Pancreas (tissue), 10 donors: ENCODE measurements at regions not wholly inside any gene's neighbourhood (a gene's known extent, or its start where the extent isn't known, plus 50 kb on each side); places are given as distances from the start of the nearest gene placed in this dataset.
"Not testable (repeated sequence)": the region's sequence is repeated elsewhere in the genome, so short reads cannot be mapped to it uniquely, and the experiment has no call there.

Experiments
- ATAC-seq, 4 donors: fragments of 200-7000 bp; cut with Tn5 transposase; one replicate each; pipeline versions ENCODE4 v1.8.0 to v1.9.1; 2020; ENCODE audit warnings: mild to moderate bottlenecking in 4 of 4, moderate library complexity in 4 of 4
- DNase-seq, 6 donors: peaks; one replicate each; pipeline ENCODE4 v3.0.0-alpha.2; 2020
- FAIRE-seq: peaks from 2 replicates; lab custom pipeline; 2012; peaks lifted over from hg19 to GRCh38; lab: Jason Lieb, UNC
- H3K27ac ChIP-seq, 4 donors: fragments of 200-600 bp; sonication (generic); 1 replicate in 3 of 4; 2 replicates in 1 of 4; pipeline versions ENCODE4 v1.5.0 to v1.8.0; 2020
- H3K27me3 ChIP-seq, 4 donors: fragments of 200-600 bp; one replicate each; pipeline ENCODE4 v1.8.0; 2021
- H3K36me3 ChIP-seq, 3 donors: fragments of 200-600 bp; sonication (generic) in 1 of 3; one replicate each; pipeline versions ENCODE4 v1.5.0 to v1.8.0; 2020 to 2021
- H3K4me1 ChIP-seq, 3 donors: fragments of 200-600 bp; one replicate each; pipeline ENCODE4 v1.8.0; 2021
- H3K4me3 ChIP-seq, 4 donors: fragments of 200-600 bp; sonication (generic) in 2 of 4; one replicate each; pipeline versions ENCODE4 v1.5.0 to v1.8.0; 2020 to 2021
- H3K9me3 ChIP-seq, 4 donors: fragments of 200-600 bp; one replicate each; pipeline ENCODE4 v1.8.0; 2021
- CTCF ChIP-seq, 4 donors: fragments of 200-600 bp; sonication (generic) in 3 of 4; IDR thresholded peaks; one replicate each; pipeline versions ENCODE4 v1.5.0 to v1.8.0; 2021; ENCODE audit warnings: antibody characterized with exemption in 4 of 4
- WGBS, 2 donors: extraction: QIAGEN DNeasy Blood & Tissue Kit; methylation state at CpG; one replicate each; pipeline ENCODE4 v1.1.7; 2013; 5-methylcytosine and 5-hydroxymethylcytosine counted together
- intact Hi-C, 3 donors: fragments of 100-400 bp; cut with DNase I; formaldehyde crosslinking; loops; one replicate each; pipeline versions ENCODE4 v1.11.1 to v1.14.2; 2022
- donor health status: healthy with polysubstance abuse.
- donor health status: DM: no; HTN: no; CAD: no; lungs with moderate emphysema.
- donor health status: DM: no; HTN: no; CAD: no.
- donor health status: control.
- donor health status: control.
- donor health status: Bipolar disorder and iron deficiency.
- donor health status: DM: yes; HTN: yes; CAD: no.
- donor health status: DM: no; HTN: no; CAD: no.
- donor health status: DM: no; HTN: no; CAD: no.
- donor health status: DM: yes; HTN: yes; CAD: no.

- peaks cover 4 to 12% (median 10%) of the 10 kb centered on the region in 3 donors for H3K4me1 ChIP-seq
- 74 to 79% methylated on average over 2 of the region's 2 CpGs for WGBS, 2 donors
- H3K9me3 ChIP-seq, result no peaks in the 10 kb centered on the region
- intact Hi-C loops, result no loop called here
- H3K4me3 ChIP-seq, result no peak overlapping the region
- DNase-seq (no peak), FAIRE-seq (no peak), ATAC-seq (no peak)
- H3K27ac ChIP-seq, result no peak overlapping the region
- no peaks in the 10 kb centered on the region for H3K27me3 ChIP-seq
- no peaks in the 10 kb centered on the region for H3K36me3 ChIP-seq
- TF ChIP-seq CTCF (IDR thresholded peaks at IDR 0.05), result no peak
Observed at GRCh38 chr4:92241094-92241493, 62.7 kb upstream of the GRID2 start.

- no peak for DNase-seq
- intact Hi-C loops, result no loop called here
- no peak for FAIRE-seq
- ATAC-seq, result no peak
- H3K4me3 ChIP-seq, result no peak overlapping the region
- H3K9me3 ChIP-seq, result no peaks in the 10 kb centered on the region
- no peaks in the 10 kb centered on the region for H3K27me3 ChIP-seq
- TF ChIP-seq CTCF (IDR thresholded peaks at IDR 0.05), result no peak
- no peaks in the 10 kb centered on the region for H3K4me1 ChIP-seq
- H3K36me3 ChIP-seq, result no peaks in the 10 kb centered on the region
- no peak overlapping the region for H3K27ac ChIP-seq
Observed at GRCh38 chr4:92246384-92246783, 57.4 kb upstream of the GRID2 start.

GRCh38 chr4:92249541-92249940, 54.2 kb upstream of the GRID2 start:
- FAIRE-seq (no peak), ATAC-seq (no peak), DNase-seq (no peak)
- H3K36me3 ChIP-seq, result no peaks in the 10 kb centered on the region
- TF ChIP-seq CTCF (IDR thresholded peaks at IDR 0.05), result no peak
- intact Hi-C loops, result no loop called here
- no peaks in the 10 kb centered on the region for H3K4me1 ChIP-seq
- H3K9me3 ChIP-seq, result no peaks in the 10 kb centered on the region
- WGBS, 2 donors, result 83 to 88% methylated on average over 2 of the region's 2 CpGs
- no peak overlapping the region for H3K4me3 ChIP-seq
- H3K27me3 ChIP-seq, result no peaks in the 10 kb centered on the region
- H3K27ac ChIP-seq, result no peak overlapping the region

GRCh38 chr4:92251711-92252110, 52.1 kb upstream of the GRID2 start:
- DNase-seq, result no peak
- no peak for TF ChIP-seq CTCF (IDR thresholded peaks at IDR 0.05)

GRCh38 chr4:92252358-92252757, 51.4 kb upstream of the GRID2 start:
- H3K27ac ChIP-seq, H3K9me3 ChIP-seq, FAIRE-seq, H3K4me3 ChIP-seq, DNase-seq, H3K27me3 ChIP-seq, H3K4me1 ChIP-seq, ATAC-seq, H3K36me3 ChIP-seq, intact Hi-C loops: not testable (repeated sequence)

More at GRCh38 chr4:92251711-92252110, 52.1 kb upstream of the GRID2 start:
- Histone ChIP-seq H3K27me3 (no peaks in the 10 kb centered on the region), H3K36me3 (no peaks in the 10 kb centered on the region), H3K9me3 (no peaks in the 10 kb centered on the region), H3K4me3 (no peak overlapping the region), H3K27ac (no peak overlapping the region), H3K4me1 (no peaks in the 10 kb centered on the region)
- no peak for ATAC-seq
- no peak for FAIRE-seq
- intact Hi-C loops, result no loop called here
- WGBS, 2 donors, result 87 to 94% methylated on average over 1 of the region's 1 CpG

GRCh38 chr4:92252846-92253245, 50.9 kb upstream of the GRID2 start:
- TF ChIP-seq CTCF (IDR thresholded peaks at IDR 0.05), result no peak
- FAIRE-seq (no peak), DNase-seq (no peak), ATAC-seq (no peak)
- H3K4me1 ChIP-seq, result no peaks in the 10 kb centered on the region
- no peaks in the 10 kb centered on the region for H3K36me3 ChIP-seq
- no peaks in the 10 kb centered on the region for H3K9me3 ChIP-seq
- H3K27me3 ChIP-seq, result no peaks in the 10 kb centered on the region
- no peak overlapping the region for H3K27ac ChIP-seq
- intact Hi-C loops, result no loop called here
- no peak overlapping the region for H3K4me3 ChIP-seq
- 89 to 92% methylated on average over 3 of the region's 3 CpGs for WGBS, 2 donors
